ENCODE measurements at regions not wholly inside any gene's neighbourhood (a gene's known extent, or its start where the extent isn't known, plus 50 kb on each side); places are given as distances from the start of the nearest gene placed in this dataset.

GRCh38 chr7:41567031-41567730 lies 135.7 kb downstream of the INHBA start (continued):
- TF ChIP-seq CHD7 (IDR thresholded peaks at IDR 0.05; ENCODE audit: insufficient replicate concordance, low read length) (no peak), POLR2A (IDR thresholded peaks at IDR 0.05; ENCODE audit: control extremely low read depth in 1 of 2, low read depth in 2 of 2, low read length in 2 of 2) (no peak), HDAC2 (IDR thresholded peaks at IDR 0.05; ENCODE audit: borderline replicate concordance in 1 of 2, low read depth in 2 of 2, low read length in 2 of 2) (no peak), JUND (IDR thresholded peaks at IDR 0.05; ENCODE audit: low read length) (no peak)
